Caco-2 (cell line): ENCODE measurements at regions not wholly inside any gene's neighbourhood (a gene's known extent, or its start where the extent isn't known, plus 50 kb on each side); places are given as distances from the start of the nearest gene placed in this dataset.

Experiments used
- BruUV-seq: library from RNA; stranded (reverse); fragments of 400-500 nt; replicated peaks from 2 replicates; lab custom pipeline; 2021; lab: Mats Ljungman, UMichigan
- CTCF ChIA-PET: fragments of 300-600 bp; sonication (Branson Sonifier 250); formaldehyde crosslinking; loops from one replicate; lab custom pipeline; 2022; ENCODE audit warnings: antibody characterized with exemption; lab: Charles Lee
- POLR2A ChIA-PET: fragments of 300-600 bp; sonication (Branson Sonifier 250); formaldehyde crosslinking; loops from one replicate; lab custom pipeline; 2022; ENCODE audit warnings: antibody characterized with exemption; lab: Charles Lee
- DNase-seq, 2 experiments: peaks; one replicate each; pipeline versions ENCODE4 v3.0.0 to v3.0.0-alpha.2; 2020 to 2022
- H3K27me3 ChIP-seq: replicated peaks from 2 replicates; pipeline ENCODE4 v1.6.0; 2011; ENCODE audit warnings: low read length; ENCODE audit not compliant: control insufficient read depth, insufficient read depth
- H3K36me3 ChIP-seq: 2 replicates; pipeline ENCODE4 v1.5.1; 2011; ENCODE audit warnings: low read length; ENCODE audit not compliant: control insufficient read depth, insufficient read depth
- H3K4me1 ChIP-seq: fragments of 250-450 bp; sonication (Bioruptor Pico); 2 replicates; pipeline ENCODE4 v1.5.1; 2020; ENCODE audit warnings: mild to moderate bottlenecking
- H3K4me3 ChIP-seq: 2 replicates; pipeline ENCODE4 v1.5.1; 2011; ENCODE audit warnings: low read depth, mild to moderate bottlenecking, control low read depth, low read length
- H3K9me3 ChIP-seq: fragments of 250-450 bp; sonication (Bioruptor Pico); 2 replicates; pipeline ENCODE4 v1.5.1; 2020; ENCODE audit warnings: mild to moderate bottlenecking, moderate library complexity
- H3K27ac Mint-ChIP-seq: one replicate; pipeline ENCODE4 v1.8.0; 2022; ENCODE audit warnings: mixed read lengths; ENCODE audit not compliant: unreplicated experiment
- H3K27me3 Mint-ChIP-seq: one replicate; pipeline ENCODE4 v1.8.0; 2022; ENCODE audit warnings: mixed read lengths; ENCODE audit not compliant: insufficient read depth, unreplicated experiment
- H3K36me3 Mint-ChIP-seq: one replicate; pipeline ENCODE4 v1.8.0; 2022; ENCODE audit warnings: mild to moderate bottlenecking, mixed read lengths; ENCODE audit not compliant: insufficient read depth, unreplicated experiment
- H3K4me1 Mint-ChIP-seq: one replicate; pipeline ENCODE4 v1.8.0; 2022; ENCODE audit warnings: low read depth, mixed read lengths; ENCODE audit not compliant: unreplicated experiment
- H3K4me3 Mint-ChIP-seq: one replicate; pipeline ENCODE4 v1.8.0; 2022; ENCODE audit warnings: mild to moderate bottlenecking, moderate library complexity, mixed read lengths; ENCODE audit not compliant: unreplicated experiment
- H3K9me3 Mint-ChIP-seq: one replicate; pipeline ENCODE4 v1.8.0; 2022; ENCODE audit warnings: mixed read lengths; ENCODE audit not compliant: unreplicated experiment
- CTCF ChIP-seq, 2 experiments: fragments of 200-600 bp in 1 of 2; IDR thresholded peaks; 1 replicate in 1 of 2; 2 replicates in 1 of 2; pipeline versions ENCODE4 v1.5.1 to v1.8.0; 2011 to 2022; ENCODE audit warnings: antibody characterized with exemption in 1 of 2, control low read depth in 1 of 2, inconsistent platforms in 1 of 2, low read depth in 1 of 2, low read length in 1 of 2, mild to moderate bottlenecking in 1 of 2, moderate library complexity in 1 of 2; ENCODE audit not compliant: insufficient read depth in 1 of 2, severe bottlenecking in 1 of 2, unreplicated experiment in 1 of 2
- intact Hi-C: fragments of 100-400 bp; cut with micrococcal nuclease; formaldehyde crosslinking; loops from one replicate; pipeline ENCODE4 v1.10.0; 2022; ENCODE audit not compliant: unreplicated experiment

GRCh38 chr6:80553071-80553740 is 446.7 kb downstream of the BCKDHB start:
- no TSS peak for BruUV-seq
- CTCF ChIA-PET: no interaction called here

GRCh38 chr6:80550748-80551147 is 444.3 kb downstream of the BCKDHB start:
- H3K27me3 Mint-ChIP-seq: no peaks in the 10 kb centered on the region
- H3K36me3 Mint-ChIP-seq: no peaks in the 10 kb centered on the region
- H3K36me3 ChIP-seq: no peaks in the 10 kb centered on the region
- DNase-seq: no peak
- peaks cover 9% of the 10 kb centered on the region for H3K9me3 Mint-ChIP-seq
- H3K9me3 ChIP-seq: no peaks in the 10 kb centered on the region
- TF ChIP-seq CTCF (IDR thresholded peaks at IDR 0.05; ENCODE audit: insufficient read depth in 1 of 2, low read depth in 1 of 2, low read length in 1 of 2, severe bottlenecking in 1 of 2, unreplicated experiment in 1 of 2): no peak
- no peak overlapping the region for H3K4me3 Mint-ChIP-seq
- H3K4me3 ChIP-seq: no peak overlapping the region
- ChIA-PET POLR2A (no interaction called here), CTCF (no interaction called here)
- no peaks in the 10 kb centered on the region for H3K4me1 ChIP-seq
- H3K27me3 ChIP-seq: no peaks in the 10 kb centered on the region
- BruUV-seq: no TSS peak
- intact Hi-C loops: no loop called here
- no peak overlapping the region for H3K27ac Mint-ChIP-seq
- H3K4me1 Mint-ChIP-seq: no peaks in the 10 kb centered on the region

More at GRCh38 chr6:80553071-80553740, 446.7 kb downstream of the BCKDHB start:
- Histone ChIP-seq H3K9me3 (no peaks in the 10 kb centered on the region), H3K4me1 (no peaks in the 10 kb centered on the region), H3K4me3 (no peak overlapping the region), H3K27me3 (no peaks in the 10 kb centered on the region), H3K36me3 (no peaks in the 10 kb centered on the region)
- H3K4me3 Mint-ChIP-seq: no peak overlapping the region
- H3K27me3 Mint-ChIP-seq: no peaks in the 10 kb centered on the region
- no peak for TF ChIP-seq CTCF (IDR thresholded peaks at IDR 0.05; ENCODE audit: insufficient read depth in 1 of 2, low read depth in 1 of 2, low read length in 1 of 2, severe bottlenecking in 1 of 2, unreplicated experiment in 1 of 2)
- peaks cover 9% of the 10 kb centered on the region for H3K9me3 Mint-ChIP-seq
- POLR2A ChIA-PET: no interaction called here
- no peaks in the 10 kb centered on the region for H3K36me3 Mint-ChIP-seq
- intact Hi-C loops: no loop called here
- no peak for DNase-seq
- no peak overlapping the region for H3K27ac Mint-ChIP-seq
- no peaks in the 10 kb centered on the region for H3K4me1 Mint-ChIP-seq

GRCh38 chr6:80550281-80550680 is 443.8 kb downstream of the BCKDHB start:
- H3K9me3 Mint-ChIP-seq: peaks cover 9% of the 10 kb centered on the region
- no peak for TF ChIP-seq CTCF (IDR thresholded peaks at IDR 0.05; ENCODE audit: insufficient read depth in 1 of 2, low read depth in 1 of 2, low read length in 1 of 2, severe bottlenecking in 1 of 2, unreplicated experiment in 1 of 2)
- no peak overlapping the region for H3K4me3 Mint-ChIP-seq
- H3K36me3 Mint-ChIP-seq: no peaks in the 10 kb centered on the region
- POLR2A ChIA-PET: no interaction called here
- no peaks in the 10 kb centered on the region for H3K27me3 Mint-ChIP-seq
- DNase-seq: no peak
- no peak overlapping the region for H3K27ac Mint-ChIP-seq
- no peaks in the 10 kb centered on the region for H3K4me1 ChIP-seq
- no peaks in the 10 kb centered on the region for H3K27me3 ChIP-seq
- intact Hi-C loops: no loop called here
- CTCF ChIA-PET: no interaction called here
- no TSS peak for BruUV-seq
- no peak overlapping the region for H3K4me3 ChIP-seq
- no peaks in the 10 kb centered on the region for H3K36me3 ChIP-seq
- no peaks in the 10 kb centered on the region for H3K9me3 ChIP-seq
- no peaks in the 10 kb centered on the region for H3K4me1 Mint-ChIP-seq
